ENCODE measurements at regions not wholly inside any gene's neighbourhood (a gene's known extent, or its start where the extent isn't known, plus 50 kb on each side); places are given as distances from the start of the nearest gene placed in this dataset.
"Not testable (repeated sequence)": the region's sequence is repeated elsewhere in the genome, so short reads cannot be mapped to it uniquely, and the experiment has no call there.

DNA sequence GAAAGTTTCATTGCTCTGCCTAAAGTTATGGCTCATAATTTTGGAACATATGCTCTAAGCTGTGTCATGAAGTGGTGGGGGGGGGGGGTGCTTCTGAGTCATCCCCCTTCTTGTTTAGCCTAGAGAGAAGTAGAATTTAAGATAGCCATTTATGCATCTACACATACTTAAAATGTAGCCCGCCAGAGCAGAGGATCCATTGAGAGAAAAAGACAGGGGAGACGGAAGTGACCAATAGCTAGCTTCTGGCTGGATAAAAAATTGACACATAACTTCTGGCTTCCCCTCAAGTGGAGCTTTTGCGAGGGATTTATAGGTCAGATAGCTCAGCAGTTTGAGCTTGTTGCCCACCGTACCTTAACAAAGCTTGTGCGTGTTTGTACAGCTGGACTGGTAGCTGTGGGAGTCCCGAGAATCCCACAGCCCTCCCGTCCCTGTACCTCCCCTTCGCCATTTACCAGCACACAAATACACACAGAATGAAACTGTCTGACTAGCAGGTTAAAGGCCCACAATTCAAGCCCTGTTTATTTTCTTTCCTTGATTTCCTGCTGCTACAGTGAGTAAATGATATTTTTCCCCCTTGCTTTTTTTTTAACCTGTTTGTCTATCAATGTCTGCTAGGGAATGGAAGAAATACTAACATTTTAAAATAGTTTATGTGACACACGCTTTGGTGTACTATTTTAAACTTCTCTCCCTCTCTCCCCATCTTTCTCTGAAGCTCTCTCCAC, 232.6 kb upstream of the FERD3L start:
- no peak for DNase-seq (ENCODE audit: low read depth in 2 of 2)

DNA sequence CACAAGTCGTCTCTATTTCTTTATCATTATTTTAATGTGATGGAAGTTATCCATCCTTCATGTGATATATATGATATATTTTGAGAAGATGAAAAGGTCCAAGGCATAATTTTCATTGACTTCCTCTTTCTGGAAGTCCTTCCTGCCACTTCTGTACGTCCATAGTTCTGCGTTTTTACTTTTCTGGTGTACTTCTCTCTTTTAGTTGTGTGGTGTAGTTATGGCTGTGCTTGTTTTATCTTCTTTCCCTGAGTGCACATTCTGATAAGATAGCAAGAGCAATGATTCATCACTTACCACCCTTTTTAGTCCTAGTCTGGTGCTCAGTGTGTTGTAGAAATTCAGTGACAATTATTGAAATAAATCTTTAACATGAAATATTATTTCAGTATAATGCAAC, 231.3 kb upstream of the FERD3L start:
- no peak for DNase-seq (ENCODE audit: low read depth in 2 of 2)

DNA sequence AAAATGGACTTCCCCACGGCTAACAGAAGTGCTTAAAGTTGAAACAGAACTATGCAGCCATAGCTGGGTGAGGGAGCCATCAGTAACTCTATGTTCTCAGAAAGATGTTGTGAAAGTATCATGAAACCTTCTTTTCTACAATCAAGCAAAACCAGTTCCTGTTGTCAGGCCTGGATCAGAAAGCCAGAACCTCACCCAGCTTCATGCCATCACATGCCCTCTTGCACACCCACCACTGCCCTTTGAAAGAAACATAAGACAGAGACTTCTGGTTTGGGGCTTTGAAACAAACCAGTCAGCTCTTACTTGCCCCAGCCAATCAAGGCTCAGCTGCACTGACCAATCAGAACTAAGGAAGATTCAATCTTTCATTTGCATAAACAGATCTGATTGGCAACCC, 230.8 kb upstream of the FERD3L start:
- DNase-seq (ENCODE audit: low read depth in 2 of 2), result no peak

DNA sequence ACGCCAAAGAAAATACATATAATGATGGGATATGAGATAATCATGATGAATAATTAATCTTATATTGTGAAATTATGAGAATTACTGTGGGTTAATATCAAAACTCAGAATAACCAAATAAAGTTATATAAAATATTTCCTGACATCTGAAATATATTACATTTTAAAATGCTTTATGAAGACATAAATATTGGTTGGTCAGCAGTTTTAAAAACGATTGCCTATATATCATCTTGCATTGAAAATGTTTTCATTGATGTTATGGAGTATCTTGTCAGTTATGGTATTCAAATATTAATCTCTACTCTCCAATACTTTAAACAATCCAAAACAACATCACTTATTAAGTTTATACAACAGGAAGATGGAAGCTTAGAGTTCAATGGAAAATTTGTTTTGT, 228.1 kb upstream of the FERD3L start:
- DNase-seq (ENCODE audit: low read depth in 2 of 2), result no peak

DNA sequence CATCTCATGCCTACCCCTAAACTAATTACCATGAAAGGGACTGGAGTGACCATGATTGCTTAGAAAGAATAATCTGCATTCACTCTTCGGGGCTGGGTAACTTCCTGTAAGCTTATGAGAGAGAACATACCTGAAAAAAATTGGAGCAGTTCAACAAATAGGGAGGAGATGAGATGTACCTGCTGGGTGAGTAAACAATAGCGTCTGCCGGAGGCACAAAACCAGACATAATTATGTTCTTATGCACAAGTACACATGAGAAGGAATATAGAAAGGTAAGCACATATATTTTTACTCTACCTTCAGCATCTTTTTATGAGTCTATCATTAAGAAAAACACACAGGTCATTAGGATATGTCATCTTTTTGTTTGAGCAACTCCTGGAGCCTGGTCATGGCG, 224.6 kb upstream of the FERD3L start:
- DNase-seq (ENCODE audit: low read depth in 2 of 2), result no peak

DNA sequence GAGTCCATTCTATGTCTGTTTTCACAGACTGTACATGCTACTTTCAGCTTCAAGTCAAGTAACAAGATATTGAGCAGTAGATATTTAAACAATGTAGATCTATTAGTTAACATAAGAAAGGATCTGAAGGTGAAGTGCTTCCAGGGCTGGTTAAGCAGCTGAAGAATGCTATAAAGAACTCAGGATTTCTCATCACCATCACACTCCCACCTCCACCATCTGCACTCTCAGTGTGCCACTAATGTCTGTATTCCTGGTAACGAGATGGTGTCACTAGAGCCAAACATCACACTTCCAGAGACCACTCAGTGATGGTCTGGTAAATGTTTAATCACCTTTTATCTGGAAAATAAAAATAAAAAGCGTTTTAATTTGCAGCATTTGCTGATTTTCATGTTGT, 224.0 kb upstream of the FERD3L start:
- no peak for DNase-seq (ENCODE audit: low read depth in 2 of 2)

DNA sequence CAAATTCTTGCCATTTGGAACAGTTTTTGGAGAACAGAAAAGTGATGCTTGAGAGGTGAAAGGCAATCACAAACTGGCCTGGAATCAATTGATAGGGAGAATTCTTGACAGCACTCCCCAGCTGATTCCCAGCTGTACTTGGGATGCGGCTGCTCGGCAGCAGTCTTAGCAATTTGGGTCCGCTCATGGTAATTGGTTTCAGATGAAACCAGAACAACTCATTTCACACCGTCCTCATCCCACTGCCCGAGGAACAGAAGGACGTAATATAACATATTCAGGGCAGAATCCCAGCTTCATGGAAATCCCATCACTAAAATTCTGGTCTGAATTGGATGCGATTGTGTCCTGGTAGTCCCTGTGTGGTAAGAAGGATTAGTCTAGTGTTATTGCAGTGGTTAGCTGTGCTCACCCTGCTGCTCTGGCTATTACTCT, 223.3 kb upstream of the FERD3L start:
- no peak for DNase-seq (ENCODE audit: low read depth in 2 of 2)

DNA sequence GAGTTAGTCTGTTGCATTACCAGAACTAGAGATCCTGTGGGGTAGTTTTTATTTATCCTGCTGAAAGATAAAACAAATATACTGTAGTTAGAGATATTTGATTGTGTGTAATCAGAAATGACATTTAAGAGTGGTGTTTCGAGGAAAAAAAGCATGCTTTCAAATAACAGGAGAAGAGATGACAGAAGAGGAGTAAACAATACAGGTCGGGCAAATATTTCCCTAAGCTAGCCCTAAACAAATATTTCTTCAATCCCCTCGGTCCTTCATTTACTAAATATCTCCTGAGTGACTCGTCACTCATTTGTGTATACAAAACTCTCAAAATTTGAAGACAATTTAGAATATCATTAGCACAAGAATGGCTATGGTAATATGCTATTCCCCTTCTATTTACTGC, 219.7 kb upstream of the FERD3L start:
- DNase-seq (ENCODE audit: low read depth in 2 of 2), result no peak

DNA sequence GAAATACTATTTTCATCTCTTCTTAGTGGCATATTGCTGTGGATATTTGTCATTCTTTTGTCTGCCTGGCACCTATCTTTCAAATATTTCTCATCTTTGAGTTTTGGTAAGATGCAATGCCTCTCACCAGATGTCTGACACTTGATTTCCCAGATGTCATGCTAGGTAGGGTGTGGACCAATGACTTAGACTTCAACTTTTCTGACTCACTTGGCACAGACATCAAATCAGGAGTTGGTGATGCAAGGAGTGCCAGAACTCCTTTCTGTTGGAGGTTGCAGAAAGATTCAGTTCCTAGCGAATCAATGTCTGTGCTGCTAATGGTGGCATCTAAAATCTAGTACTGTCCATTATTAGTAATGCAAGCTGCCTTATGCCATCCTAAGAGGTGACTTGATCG, 216.9 kb upstream of the FERD3L start:
- DNase-seq (ENCODE audit: low read depth in 2 of 2), result no peak

DNA sequence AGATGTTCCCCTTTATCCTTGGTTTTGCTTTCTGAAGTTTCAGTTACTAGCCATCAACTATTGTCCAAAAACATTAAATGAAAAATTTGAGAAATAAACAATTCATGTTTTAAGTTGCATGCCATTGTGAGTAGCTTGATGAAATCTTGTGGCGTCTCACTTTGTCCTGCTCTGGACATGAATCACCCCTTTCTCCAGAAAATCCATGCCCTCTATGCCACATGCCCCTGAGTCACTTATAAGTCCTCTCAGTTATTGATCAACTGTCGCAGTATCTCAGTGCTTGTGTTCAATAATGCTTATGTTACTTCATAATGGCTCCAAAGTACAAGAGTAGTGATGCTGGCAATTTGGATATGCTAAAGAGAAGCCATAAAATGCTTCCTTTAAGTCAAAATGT, 208.0 kb upstream of the FERD3L start:
- DNase-seq (ENCODE audit: low read depth in 2 of 2), result no peak

DNA sequence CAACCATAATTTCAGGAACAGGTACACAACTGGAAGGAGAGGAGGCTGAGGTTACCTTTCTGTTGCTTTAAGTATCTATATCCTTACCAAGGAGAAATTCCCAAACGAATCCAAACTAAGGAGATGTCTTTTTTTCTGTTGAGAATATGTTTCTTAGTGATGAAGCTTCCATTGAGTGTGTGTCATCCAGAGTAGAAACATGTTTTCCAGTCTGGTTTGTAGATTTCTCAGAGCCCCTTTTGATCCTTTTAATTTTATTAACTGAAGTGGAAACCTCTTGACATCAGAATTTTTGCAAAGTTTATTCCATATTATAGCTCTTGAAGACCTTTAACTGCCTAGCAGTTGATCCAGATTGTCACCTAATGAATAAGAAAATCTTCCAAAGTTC, 207.1 kb upstream of the FERD3L start:
- DNase-seq (ENCODE audit: low read depth in 2 of 2), result no peak

DNA sequence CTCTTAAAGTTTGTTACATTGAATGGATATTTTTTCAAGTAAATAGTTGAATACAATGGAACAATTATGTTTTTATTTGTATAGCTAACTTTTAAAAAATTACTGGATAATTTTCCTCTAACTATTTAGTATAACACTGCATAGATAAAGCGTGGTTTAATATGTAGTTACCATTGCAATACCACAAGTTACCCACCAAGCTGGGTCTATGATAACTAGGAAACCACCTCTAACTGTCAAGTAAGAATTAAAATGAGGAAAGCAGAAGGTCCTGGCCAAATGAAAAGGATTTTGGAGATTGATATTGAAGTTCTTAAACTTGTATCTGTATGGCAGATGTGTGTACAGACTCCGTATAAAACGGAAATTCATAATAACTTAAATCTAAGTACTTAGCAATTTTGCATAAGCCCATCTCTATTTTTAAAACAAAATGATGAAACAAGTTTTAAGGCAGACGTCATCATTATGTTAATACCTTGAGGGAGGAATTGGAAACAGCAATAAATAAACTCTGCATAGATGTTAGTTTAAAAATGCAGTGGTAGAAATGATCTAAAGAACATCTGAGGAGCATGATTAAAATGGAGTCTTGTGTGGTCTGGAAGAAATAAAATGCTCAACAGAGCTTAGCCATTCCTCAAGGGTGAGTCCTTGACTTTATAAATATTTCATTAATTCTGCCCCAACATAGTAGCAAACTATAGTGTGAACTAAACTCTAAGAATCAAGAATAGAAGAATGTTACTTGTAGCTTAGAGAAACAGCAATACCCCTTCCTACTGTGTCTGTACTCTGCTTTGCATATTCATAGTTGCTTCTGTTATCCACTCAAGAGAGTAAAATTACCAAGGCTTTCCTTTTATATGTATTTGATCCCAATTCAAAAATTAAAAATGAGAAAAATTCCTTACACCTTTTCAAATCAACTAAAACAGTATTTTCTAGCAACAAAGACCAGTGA, 206.4 kb upstream of the FERD3L start:
- no peak for DNase-seq (ENCODE audit: low read depth in 2 of 2)

DNA sequence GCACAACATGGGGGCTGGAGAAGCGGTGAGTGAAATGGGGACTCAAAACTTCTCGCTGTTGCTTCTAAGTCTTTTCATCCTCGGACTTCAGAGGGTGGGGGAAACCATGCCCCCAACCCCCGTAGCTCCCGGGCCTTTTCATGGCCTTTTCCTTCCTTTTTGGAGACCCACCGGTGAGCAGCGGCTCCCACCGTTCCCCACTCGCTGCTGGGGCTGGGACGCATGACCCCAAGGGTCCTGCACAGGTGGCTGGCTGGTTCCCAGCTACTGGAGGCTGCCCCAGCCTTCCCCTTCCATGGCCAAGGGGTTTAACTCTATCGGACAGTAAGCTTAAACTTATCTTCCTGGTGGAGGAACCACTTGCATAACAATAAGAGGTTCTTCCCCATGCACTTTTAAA, 194.3 kb upstream of the FERD3L start:
- no peak for DNase-seq (ENCODE audit: low read depth in 2 of 2)

DNA sequence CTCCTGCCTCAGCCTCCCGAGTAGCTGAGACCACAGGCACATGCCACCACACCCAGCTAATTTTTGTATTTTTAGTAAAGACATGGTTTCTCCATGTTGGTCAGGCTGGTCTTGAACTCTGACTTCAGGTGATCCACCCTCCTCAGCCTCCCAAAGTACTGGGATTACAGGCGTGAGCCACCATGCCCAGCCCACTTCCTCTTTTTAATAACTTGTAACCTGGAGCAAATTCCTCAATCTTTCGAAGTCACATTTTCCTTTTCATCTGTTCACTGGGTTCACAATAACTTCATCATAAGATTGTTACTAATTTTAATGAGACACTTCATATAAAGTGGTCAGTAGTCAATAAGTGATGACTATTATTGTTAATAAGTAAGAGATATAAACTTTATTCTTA, 193.3 kb upstream of the FERD3L start:
- DNase-seq (ENCODE audit: low read depth in 2 of 2), result not testable (repeated sequence)

DNA sequence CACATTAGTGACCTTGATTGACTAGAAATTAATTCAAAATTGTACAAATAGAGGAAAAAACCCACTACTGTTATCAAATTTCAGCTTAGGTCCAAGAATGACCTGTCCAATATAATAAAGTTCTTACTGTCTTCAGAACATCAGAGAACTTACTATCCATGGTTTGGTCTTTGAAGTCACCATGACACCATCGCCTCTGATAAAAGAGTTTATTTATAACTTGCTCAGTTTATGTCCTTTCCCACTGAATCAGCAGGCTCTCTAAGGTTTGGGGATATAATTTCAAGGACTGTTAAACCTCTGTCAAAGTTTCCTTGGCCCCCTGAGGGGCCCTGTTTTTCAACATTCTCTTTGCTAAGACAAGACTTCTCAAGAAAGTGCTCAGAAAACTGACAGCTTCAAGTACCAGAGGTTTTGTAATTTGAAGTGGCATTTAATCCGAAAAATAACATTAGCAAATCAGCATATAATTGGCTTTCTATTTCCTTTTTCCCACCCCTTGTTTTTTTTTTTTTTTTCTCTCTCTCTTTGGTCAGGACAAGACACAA, 191.7 kb upstream of the FERD3L start:
- DNase-seq (ENCODE audit: low read depth in 2 of 2), result no peak

DNA sequence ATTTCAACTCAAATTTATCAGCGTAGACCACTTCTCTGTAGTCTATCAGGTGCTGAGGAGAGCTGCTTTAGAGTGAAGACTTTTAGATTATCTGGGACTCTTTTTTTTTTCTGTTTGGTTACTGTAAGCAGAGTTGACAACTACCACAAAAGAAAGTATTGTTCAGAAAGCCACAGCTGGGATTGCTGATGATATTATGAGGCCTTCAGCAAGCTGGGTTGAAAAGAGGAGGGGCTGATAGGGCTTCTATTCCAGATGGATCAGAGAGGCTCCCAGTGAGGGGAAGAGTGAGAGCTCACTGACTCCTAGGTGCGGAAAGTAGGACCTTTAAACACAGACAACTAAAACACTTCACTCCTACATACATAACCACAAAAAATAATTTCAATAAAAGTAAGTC, 188.5 kb upstream of the FERD3L start:
- DNase-seq (ENCODE audit: low read depth in 2 of 2), result no peak

DNA sequence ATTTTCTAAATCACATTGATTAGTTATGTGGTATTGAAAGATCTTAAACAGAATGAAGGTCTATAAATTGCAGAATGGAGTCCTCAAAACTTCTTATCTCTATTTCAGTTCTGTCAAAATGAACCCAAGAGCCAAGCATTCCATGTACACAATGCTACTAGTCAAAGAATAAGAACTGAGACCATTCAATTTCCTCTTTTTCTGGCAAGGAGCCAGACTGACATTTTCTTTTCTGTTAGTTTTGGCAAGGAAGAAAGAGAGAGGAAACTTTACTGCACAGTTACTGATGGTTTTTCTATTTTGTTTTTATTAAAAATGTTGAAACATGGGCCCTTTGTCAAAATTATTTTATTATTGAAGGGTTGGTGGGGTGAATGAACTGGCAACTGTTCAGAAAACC, 181.8 kb upstream of the FERD3L start:
- peak; percentile 28 to 48 for DNase-seq (ENCODE audit: low read depth in 2 of 2)

DNA sequence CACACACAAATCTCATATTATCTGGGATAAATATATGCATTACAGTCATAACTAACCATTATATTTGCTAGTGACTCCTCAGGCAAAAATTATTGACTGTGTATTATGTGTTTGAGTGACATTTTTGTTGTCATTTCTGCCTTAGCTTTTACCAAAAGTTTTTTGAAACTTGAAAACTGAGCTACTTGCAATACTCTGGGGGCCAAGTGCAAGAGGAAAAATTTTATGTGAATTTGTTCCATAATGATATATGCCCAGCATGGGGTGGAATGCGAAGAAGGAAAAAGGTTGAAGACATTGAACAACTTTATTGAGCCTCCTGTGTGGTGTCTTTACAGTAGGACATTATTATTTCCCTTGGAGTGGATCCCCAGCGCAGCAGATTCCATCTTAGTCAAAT, 176.8 kb upstream of the FERD3L start:
- DNase-seq (ENCODE audit: low read depth in 2 of 2), result no peak

DNA sequence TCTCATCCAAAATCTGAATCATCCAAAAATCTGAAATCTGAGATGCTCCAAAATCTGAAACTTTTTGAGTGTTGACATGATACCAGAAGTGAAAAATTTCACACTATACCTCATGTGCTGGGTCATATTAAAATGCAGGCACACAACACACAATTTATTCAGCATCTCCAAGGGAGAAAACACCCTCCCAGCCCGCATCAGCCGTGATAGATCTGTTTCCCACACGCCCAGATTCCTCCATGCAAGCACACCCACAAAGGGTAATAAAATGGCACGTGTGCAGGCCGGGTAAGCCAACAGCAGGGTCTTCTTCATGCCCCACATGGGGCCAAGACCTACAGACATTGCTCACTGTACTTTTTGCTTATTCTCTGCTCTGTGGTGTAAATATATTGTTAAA, 173.1 kb upstream of the FERD3L start:
- no peak for DNase-seq (ENCODE audit: low read depth in 2 of 2)

DNA sequence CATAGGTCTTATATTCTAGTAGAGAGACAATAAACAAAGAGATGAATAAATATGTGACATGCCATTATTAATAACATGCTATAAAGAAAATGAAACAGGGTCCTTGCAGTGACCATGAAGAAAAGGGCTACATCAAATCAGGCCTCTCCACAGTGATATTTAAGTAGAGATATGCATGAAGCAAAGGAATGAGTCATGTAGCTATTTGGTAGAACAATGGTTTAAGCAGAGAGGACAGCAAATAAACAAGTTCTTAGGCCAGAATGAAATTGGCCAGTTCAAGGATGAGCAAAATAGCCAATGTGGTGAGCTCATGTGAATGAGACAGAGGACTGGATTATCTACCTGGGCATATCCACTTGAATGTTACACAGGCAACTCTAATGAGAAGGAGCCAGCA, 172.2 kb upstream of the FERD3L start:
- no peak for DNase-seq (ENCODE audit: low read depth in 2 of 2)

DNA sequence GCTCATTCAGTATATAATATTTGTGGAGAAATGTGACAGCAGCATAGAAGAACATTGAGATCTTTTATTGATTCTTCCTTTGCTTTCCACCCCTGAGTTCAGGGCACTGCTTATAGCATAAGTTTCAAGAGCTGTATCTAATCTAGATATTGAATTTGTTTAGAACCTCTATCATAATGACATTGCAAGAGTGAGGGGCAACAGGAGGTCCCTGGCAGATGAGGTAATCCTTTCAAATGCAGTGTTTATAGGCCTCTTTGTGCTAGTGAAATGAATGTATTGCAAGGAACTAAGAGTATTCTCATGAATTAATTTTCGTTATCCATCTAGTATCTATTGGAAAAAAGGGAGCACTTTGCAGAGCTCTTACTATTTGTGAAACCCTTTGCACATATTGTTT, 167.2 kb upstream of the FERD3L start:
- DNase-seq (ENCODE audit: low read depth in 2 of 2), result no peak

DNA sequence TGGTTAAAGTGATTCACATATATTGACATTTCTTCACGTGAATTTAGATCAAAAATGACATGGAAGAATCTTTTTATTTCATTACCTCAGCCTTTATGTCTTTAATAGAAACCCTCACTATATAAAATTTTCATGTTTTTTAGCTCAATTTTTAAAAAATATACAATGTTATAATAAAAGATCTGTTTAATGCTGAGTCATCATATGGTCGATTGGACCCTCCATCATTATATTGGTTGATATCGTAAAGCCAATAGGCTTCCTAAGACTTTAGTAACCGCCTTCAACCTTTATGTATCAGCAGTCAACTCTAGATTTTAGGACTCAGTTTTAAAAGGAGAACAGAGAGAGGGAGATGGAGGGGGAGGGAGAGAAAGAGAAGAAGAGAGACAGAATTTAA, 162.3 kb upstream of the FERD3L start:
- DNase-seq (ENCODE audit: low read depth in 2 of 2), result no peak

DNA sequence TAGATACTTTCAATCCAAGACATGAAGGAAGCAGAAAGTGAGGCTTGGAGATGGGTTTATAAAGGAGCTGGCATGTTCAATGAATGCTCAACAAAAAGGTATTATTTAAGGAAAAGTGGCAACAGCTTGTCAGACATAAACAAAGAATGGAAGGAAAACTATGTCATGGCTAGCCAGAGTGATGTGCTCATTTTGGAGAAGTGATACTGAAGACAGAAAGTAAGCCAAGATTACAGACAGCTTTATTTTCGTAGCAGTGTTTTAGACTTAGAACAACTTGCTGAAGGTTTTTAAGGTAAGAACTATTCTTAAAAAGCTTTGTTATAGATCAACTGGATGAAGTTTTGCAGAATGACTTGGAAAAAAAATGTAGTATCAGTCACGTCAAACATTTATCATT, 160.5 kb upstream of the FERD3L start:
- no peak for DNase-seq (ENCODE audit: low read depth in 2 of 2)
